Skeletal muscle tissue (tissue), 3 donors: ENCODE measurements at regions not wholly inside any gene's neighbourhood (a gene's known extent, or its start where the extent isn't known, plus 50 kb on each side); places are given as distances from the start of the nearest gene placed in this dataset.
"Not testable (repeated sequence)": the region's sequence is repeated elsewhere in the genome, so short reads cannot be mapped to it uniquely, and the experiment has no call there.

Experiments
- H3K27ac ChIP-seq: one replicate; pipeline ENCODE4 v1.7.0; 2013; ENCODE audit warnings: mild to moderate bottlenecking, low read depth, low read length, inconsistent platforms
- H3K27me3 ChIP-seq, 3 donors: one replicate each; pipeline ENCODE4 v1.7.0; 2013; ENCODE audit warnings: low read length in 3 of 3; ENCODE audit not compliant: control insufficient read depth in 3 of 3, insufficient read depth in 3 of 3
- H3K36me3 ChIP-seq, 3 donors: one replicate each; pipeline ENCODE4 v1.7.0; 2013; ENCODE audit warnings: low read length in 3 of 3; ENCODE audit not compliant: control insufficient read depth in 3 of 3, insufficient read depth in 3 of 3
- H3K4me1 ChIP-seq, 3 donors: one replicate each; pipeline ENCODE4 v1.7.0; 2013; ENCODE audit warnings: low read length in 3 of 3, mild to moderate bottlenecking in 3 of 3; ENCODE audit not compliant: control insufficient read depth in 3 of 3, insufficient read depth in 3 of 3
- H3K4me3 ChIP-seq, 3 donors: one replicate each; pipeline ENCODE4 v1.7.0; 2013; ENCODE audit warnings: low read length in 3 of 3
- H3K9ac ChIP-seq, 3 donors: one replicate each; pipeline ENCODE4 v1.7.0; 2013; ENCODE audit warnings: low read length in 3 of 3, mild to moderate bottlenecking in 3 of 3, moderate library complexity in 2 of 3, low read depth in 1 of 3
- H3K9me3 ChIP-seq, 3 donors: one replicate each; pipeline ENCODE4 v1.7.0; 2013; ENCODE audit warnings: low read length in 3 of 3; ENCODE audit not compliant: control insufficient read depth in 3 of 3
- donor health status: Osteomylitis.

DNA sequence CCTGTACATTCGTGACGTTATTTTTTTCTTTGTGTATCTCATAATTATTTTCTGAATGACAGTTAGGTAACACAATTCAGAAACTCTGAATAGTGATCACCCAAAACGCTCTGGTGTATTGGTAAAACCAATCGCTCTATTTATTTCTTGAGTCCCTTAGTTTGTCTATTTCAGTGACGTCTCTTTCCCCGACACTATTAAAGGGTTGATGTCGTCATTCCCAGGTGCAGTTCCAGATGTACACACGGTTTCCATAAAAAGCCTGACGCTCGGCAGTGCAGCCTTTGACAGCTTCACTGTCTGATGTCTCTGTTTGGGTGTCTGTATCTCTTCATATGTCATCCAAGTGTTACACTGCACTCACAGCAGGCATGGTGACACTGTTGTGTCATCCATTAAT, 701.4 kb downstream of the TMEM121 start:
- peaks cover 0 to 3% (median 0%) of the 10 kb centered on the region in 3 donors for H3K27me3 ChIP-seq
- H3K4me3 ChIP-seq: no peak overlapping the region
- no peaks in the 10 kb centered on the region for H3K9me3 ChIP-seq
- H3K4me1 ChIP-seq: no peaks in the 10 kb centered on the region
- H3K27ac ChIP-seq: no peak overlapping the region
- H3K36me3 ChIP-seq: no peaks in the 10 kb centered on the region
- H3K9ac ChIP-seq: no peak overlapping the region

DNA sequence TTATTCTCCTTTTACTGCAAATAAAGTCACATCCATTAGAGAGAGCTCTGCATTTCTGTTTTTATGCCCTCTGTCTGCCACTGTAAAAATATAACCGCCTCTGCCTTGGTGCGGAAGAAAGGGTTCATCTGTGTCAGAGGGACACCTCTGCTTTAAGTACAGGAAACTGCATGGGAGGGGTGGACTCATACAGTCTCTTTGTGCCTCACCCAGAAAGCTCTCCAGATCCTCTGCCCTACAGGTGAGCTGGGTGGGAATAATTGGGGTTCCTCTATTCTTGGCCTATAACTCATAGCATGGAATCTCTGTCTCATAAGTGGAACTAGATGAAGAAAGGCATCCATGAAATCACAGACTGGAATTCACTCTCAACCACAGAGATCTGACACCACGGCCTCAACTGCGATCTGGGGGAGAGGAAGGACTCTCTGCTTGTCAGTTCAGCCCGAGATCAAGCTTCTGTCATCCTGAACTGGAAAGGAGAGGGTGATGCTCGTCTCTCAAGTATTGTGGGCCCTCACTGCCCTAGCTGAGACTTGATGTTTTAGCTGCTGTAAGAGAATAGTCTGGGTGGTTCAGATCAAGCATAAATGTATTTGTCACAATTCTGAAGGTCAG, 702.3 kb downstream of the TMEM121 start:
- Histone ChIP-seq H3K27ac (no peak overlapping the region), H3K36me3 (no peaks in the 10 kb centered on the region), H3K4me1 (no peaks in the 10 kb centered on the region), H3K9ac (no peak overlapping the region), H3K4me3 (no peak overlapping the region), H3K9me3 (no peaks in the 10 kb centered on the region), H3K27me3 (peaks cover 0 to 3% (median 0%) of the 10 kb centered on the region in 3 donors)

DNA sequence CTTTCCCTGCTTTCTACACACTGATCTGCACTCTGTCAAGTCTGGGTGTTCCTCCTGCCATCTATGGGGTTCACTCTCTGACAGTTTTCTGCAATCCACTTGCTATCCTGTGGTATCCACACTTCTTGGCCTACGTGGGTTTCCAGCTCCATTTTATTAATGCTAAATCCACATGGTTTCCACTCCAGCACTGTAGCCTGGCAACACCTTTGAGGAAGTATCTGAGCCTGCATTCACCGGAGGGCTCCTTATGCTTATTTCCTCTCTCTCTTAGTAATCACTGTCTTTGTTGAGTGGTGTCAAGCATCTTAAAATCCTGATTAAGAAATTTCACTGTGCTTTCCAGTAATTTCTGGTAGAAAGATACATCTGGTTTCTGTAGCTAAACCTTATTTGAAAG, 703.7 kb downstream of the TMEM121 start:
- H3K4me3 ChIP-seq: no peak overlapping the region
- peaks cover 0 to 3% (median 0%) of the 10 kb centered on the region in 3 donors for H3K27me3 ChIP-seq
- no peaks in the 10 kb centered on the region for H3K36me3 ChIP-seq
- H3K9me3 ChIP-seq: no peaks in the 10 kb centered on the region
- no peak overlapping the region for H3K9ac ChIP-seq
- H3K4me1 ChIP-seq: no peaks in the 10 kb centered on the region
- no peak overlapping the region for H3K27ac ChIP-seq

DNA sequence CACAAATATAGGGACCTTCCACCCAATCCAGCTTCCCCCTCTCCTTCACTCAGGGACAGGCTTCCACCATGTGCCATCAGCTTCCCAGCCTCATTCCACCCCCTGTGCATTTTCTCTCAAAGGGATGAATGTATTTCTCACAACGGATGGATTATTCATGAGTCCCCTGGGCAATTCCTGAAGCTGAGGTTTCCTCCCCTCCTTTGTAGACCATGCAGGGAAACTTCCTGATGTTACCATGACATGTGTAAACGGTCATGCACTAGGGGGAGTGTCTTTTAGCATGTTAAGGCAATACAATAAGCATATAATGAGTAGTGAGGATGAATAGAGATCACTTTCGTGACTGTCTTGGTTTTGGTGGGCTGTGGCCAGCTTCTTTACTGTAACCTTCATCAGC, 706.8 kb downstream of the TMEM121 start:
- not testable (repeated sequence) for H3K4me3 ChIP-seq, H3K9me3 ChIP-seq, H3K9ac ChIP-seq, H3K27ac ChIP-seq, H3K36me3 ChIP-seq, H3K27me3 ChIP-seq, H3K4me1 ChIP-seq

DNA sequence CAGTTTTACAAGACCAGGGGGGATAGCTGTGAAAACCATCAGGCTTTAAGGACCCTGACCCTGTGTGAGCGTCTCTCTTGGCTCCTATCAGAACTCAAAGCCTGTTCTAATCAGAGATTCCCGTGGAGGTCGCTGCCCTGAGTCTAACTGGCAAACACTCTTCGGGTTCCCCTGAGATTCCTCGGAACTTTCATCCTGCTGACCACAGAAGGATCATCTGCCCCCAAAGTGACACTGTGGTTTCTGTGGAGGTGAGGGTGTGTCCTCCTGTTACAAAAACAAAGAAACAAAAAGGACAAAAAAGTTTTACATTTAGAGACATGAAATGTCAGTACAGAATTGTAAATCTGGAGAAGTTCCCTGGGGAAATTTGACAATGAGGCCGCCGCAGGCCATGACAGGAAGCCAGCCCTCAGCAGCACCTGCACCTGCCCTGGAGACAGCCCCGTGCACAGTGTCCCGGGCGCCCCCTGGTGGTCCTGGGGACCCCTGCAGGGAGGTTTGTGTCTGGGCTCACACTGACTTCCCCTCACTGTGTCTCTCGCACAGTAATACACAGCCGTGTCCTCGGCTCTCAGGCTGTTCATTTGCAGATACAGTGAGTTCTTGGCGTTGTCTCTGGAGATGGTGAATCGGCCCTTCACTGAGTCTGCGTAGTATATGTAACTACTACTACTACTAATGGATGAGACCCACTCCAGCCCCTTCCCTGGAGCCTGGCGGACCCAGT, 708.3 kb downstream of the TMEM121 start:
- not testable (repeated sequence) for H3K4me1 ChIP-seq, H3K4me3 ChIP-seq, H3K9me3 ChIP-seq, H3K27me3 ChIP-seq, H3K27ac ChIP-seq, H3K9ac ChIP-seq, H3K36me3 ChIP-seq

DNA sequence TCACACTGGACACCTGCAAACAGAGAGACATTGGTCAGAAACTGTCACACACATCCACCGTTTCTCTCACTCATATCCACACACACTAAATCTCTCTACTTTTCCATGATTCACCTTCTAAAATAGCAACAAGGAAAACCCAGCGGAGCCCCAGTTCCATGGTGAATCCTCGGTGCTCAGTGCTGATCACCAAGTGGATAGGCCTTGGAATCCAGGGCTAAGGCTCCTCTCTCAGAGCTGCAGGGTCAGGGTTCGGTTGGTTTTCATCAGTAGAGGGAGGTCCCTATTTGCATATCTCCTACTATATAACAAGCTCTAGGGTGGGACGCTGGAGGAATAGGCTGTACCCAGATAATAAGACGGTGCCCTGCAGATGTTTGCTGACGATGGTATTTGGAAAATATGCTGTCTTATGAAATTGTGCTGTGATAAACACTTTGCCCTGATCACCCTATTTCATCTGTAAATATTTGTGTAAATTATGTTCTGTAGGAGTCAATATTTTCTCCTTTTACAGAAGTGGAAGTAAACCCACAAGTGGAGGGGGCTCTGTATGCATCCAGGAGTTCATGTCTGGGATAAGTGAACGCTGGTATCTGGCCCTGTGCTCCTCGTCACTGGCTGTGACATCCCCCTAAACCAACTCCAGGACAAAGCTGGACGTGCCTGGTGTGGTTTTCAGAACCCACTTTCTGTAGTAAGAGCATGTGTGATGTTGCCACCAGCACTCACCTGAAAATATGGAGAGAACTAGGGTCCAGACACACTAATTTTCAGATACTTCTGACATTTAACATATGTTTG, 709.2 kb downstream of the TMEM121 start:
- Histone ChIP-seq H3K27ac (no peak overlapping the region), H3K9me3 (no peaks in the 10 kb centered on the region), H3K27me3 (peaks cover 0 to 3% (median 0%) of the 10 kb centered on the region in 3 donors), H3K36me3 (no peaks in the 10 kb centered on the region), H3K4me1 (no peaks in the 10 kb centered on the region), H3K4me3 (no peak overlapping the region), H3K9ac (no peak overlapping the region)

DNA sequence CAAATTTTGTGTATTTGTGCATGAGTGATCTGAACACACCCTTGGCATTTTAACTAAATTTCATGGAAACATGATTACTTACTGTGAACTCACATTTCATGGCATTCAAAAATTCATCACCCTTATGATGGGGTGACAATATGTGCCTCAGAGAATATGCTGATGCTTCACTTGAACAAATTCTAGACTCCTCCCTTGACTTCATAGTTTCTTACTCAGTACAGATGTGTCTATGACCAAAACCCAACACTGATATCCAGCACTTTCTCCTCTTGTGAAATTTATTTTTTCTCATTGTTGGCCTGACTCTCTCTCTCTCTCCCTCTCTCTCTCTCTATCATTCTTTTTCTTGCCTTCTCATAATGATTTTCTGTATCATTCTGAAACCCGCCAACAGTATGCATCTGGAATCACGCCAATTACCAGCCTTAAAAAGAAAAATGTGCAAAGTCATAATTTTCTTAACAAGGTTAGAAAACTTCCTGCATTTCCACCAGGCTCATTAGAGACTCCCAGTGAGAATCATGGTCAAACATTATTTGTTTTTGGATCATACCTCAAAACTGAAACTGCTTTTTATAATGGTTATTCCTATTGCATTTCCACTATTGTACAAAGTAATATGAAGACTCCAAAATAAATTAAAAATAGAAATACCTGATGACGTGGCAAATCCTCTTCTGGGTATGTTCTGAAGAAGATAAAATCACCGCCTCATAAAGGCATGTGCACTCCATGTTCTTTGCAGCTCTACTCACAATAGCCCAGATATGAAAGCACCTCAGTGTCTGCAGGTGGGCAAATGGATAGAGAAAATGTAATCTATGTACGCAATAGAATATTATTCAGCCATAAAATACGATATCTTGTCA, 722.2 kb downstream of the TMEM121 start:
- no peak overlapping the region for H3K4me3 ChIP-seq
- no peak overlapping the region for H3K27ac ChIP-seq
- H3K9me3 ChIP-seq: no peaks in the 10 kb centered on the region
- no peaks in the 10 kb centered on the region for H3K4me1 ChIP-seq
- no peak overlapping the region for H3K9ac ChIP-seq
- no peaks in the 10 kb centered on the region for H3K27me3 ChIP-seq
- H3K36me3 ChIP-seq: no peaks in the 10 kb centered on the region

DNA sequence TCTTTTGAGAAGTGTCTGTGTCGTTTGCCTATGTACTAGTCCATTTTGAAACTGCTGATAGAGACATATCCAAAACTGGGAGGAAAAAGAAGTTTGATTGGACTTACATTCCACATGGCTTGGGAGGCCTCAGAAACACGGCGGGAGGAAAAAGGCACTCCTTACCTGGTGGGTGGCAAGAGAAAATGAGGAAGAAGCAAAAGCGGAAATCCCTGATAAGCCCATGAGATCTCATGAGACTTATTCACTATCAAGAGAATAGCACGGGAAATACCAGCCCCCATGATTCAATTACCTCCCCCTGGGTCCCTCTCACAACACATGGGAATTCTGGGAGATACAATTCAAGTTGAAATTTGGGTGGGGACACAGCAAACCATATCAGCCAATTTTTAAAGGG, 727.6 kb downstream of the TMEM121 start:
- not testable (repeated sequence) for H3K27ac ChIP-seq, H3K4me3 ChIP-seq, H3K4me1 ChIP-seq, H3K9me3 ChIP-seq, H3K36me3 ChIP-seq, H3K9ac ChIP-seq, H3K27me3 ChIP-seq

DNA sequence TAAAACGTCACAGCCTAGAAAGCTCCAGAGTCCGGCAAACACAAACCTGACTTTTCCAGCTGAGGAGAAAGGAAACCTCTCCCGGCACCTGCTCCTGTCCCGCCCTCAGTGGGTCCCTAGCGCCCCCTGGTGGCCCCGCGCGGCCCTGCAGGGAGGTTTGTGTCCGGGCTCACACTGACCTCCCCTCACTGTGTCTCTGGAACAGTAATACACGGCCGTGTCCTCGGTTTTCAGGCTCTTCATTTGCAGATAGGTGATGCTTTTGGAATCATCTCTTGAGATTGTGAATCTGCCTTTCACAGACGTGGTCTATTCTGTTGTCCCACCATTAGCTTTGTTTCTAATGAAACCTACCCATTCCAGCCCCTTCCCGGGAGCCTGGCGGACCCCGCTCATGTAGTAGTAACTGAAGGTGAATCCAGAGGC, 731.2 kb downstream of the TMEM121 start:
- not testable (repeated sequence) for H3K4me1 ChIP-seq, H3K4me3 ChIP-seq, H3K27ac ChIP-seq, H3K36me3 ChIP-seq, H3K27me3 ChIP-seq, H3K9me3 ChIP-seq, H3K9ac ChIP-seq
